GM19324 (cell line): ENCODE measurements at regions not wholly inside any gene's neighbourhood (a gene's known extent, or its start where the extent isn't known, plus 50 kb on each side); places are given as distances from the start of the nearest gene placed in this dataset.

ENCODE experiments used
- ATAC-seq: cut with Tn5 transposase; IDR thresholded peaks from one replicate; pipeline ENCODE4 v1.9.1; 2021; ENCODE audit warnings: mild to moderate bottlenecking, moderate library complexity; ENCODE audit not compliant: unreplicated experiment, low FRiP score

DNA sequence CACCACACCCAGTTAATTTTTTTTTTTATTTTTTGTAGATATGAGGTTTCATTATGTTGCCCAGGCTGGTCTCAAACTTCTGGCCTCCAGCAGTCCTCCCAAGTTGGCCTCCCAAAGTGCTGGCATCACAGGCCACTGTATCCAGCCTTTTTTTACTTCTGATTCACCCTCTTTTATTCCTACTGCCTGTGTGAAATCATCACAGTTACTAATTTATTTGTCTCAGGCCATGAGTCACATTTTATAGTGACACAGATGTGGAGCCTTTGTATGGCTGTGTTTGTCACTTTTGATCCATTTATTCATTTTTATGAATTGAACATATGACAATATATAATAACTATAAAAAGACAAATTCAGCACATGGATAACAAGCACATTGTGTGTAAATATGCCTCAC, 67.1 kb upstream of the SNX2 start:
- no peak for ATAC-seq

- no peak for ATAC-seq
Observed at GRCh38 chr5:122713041-122713440, 61.8 kb upstream of the SNX2 start.

DNA sequence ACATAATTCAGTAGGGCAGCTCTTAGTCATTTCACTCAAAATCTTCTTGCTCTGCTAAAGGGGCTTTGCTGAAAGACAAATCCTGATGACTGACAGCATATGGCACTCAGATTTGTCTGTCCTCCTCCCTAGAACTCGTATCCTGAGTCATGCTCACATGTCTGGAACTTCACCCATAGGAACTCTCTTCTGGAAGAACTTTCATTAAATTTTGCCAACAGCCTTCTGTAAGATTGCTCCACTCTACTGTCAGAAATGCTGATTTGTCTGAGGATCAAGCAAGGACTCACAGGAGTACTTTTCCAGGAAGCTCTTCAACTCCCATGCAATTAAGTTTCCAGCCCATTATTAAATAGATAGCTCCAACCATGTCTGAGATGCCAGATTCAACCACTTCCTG, 59.8 kb upstream of the SNX2 start:
- no peak for ATAC-seq

DNA sequence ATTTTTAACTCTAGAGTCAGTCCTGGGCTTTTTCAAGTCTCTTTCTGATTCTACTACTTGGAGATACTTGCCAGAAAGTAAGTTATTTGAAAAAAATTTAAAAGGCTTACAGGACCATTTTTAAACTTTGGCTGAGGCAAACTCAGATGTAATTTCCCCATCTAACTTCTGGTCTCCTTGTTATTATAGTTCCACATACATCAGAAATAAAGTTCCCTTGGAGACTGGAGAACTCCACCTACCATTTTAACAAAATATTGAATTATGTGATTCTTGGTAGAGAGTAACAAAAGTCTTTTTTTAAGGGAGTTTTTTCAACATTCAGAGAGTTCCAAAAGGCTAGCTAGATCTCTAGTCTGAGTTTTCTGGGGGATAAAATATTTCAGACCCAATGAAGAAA, 56.3 kb upstream of the SNX2 start:
- ATAC-seq = no peak

DNA sequence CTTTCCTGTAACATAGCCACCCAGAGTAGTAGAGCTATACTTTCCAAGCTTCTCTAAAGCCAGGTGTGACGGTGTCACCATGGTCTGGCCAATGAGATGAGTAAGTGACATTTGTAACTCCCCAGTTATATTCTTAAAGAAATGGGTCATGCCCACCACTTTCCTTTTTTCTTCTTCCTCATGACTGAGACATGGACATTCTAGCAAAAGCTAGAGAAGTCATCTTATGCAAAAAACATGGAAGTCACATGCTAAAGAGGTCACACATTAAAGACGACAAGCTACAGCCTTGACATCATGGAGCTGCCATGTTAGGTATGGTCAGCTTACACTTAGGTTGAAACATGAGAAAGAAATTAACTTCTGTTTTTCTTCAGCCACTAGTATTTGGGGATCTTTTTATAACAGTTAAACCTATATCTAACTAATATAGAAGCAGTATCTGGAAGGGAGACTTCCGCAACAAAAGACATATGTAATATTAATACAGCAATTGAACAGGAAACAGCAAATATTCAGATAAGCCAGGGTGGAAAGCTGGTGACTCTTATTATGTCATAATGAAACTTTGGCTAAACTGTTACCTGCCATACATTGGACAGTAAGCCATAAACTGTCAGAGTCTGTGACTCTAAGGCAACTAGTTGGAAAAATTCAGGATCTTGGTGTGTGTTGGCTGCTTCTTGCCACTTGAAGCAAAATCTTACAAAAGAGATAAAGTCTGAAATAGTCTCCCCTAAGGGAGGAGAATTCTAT, 54.7 kb upstream of the SNX2 start:
- no peak for ATAC-seq

GRCh38 chr5:122721127-122721526, 53.8 kb upstream of the SNX2 start:
- no peak for ATAC-seq

GRCh38 chr5:122722341-122722740, 52.5 kb upstream of the SNX2 start:
- no peak for ATAC-seq

GRCh38 chr5:122723606-122724352, 51.1 kb upstream of the SNX2 start:
- peak; percentile 98 for ATAC-seq
